ENCODE measurements at regions not wholly inside any gene's neighbourhood (a gene's known extent, or its start where the extent isn't known, plus 50 kb on each side); places are given as distances from the start of the nearest gene placed in this dataset.
"Not testable (repeated sequence)": the region's sequence is repeated elsewhere in the genome, so short reads cannot be mapped to it uniquely, and the experiment has no call there.

DNA sequence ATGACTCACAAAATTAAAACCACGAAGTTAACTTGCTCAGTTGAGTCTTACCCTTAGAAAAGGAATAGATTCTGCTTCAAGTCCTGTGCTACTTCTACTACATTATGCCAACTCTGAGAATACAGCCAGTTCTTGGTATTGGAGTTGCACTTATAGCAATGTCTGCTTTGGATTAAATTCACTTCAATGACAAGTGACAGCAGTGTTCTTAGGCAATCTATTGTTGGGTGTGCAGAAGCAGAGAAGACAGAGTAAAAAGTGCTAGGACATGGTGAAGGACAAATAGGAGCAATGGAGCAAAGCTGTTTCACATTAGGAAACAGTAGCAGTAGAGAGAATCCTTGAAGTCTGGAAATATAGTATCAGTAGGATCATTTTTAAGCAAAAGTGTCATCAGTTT lies 713.1 kb downstream of the SI start:
- DNase-seq = no peak

DNA sequence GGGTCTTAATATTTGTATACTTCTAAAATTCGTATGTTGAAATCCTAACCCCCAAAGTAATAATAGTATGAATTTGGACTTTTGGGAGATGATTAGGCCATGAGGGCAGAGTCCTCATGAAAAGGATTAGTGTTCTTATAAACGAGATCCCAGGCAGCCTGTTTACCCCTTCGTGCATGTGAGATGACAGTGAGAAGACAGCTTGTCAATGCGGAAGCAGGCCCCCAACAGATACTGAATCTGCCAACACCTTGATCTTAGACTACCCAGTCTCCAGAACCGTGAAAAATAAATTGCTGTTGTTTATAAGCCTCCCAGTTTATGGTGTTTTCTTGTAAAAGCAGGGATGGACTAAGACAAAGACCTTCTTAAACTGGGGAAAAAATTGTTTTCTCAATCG lies 714.2 kb downstream of the SI start:
- no peak for DNase-seq

DNA sequence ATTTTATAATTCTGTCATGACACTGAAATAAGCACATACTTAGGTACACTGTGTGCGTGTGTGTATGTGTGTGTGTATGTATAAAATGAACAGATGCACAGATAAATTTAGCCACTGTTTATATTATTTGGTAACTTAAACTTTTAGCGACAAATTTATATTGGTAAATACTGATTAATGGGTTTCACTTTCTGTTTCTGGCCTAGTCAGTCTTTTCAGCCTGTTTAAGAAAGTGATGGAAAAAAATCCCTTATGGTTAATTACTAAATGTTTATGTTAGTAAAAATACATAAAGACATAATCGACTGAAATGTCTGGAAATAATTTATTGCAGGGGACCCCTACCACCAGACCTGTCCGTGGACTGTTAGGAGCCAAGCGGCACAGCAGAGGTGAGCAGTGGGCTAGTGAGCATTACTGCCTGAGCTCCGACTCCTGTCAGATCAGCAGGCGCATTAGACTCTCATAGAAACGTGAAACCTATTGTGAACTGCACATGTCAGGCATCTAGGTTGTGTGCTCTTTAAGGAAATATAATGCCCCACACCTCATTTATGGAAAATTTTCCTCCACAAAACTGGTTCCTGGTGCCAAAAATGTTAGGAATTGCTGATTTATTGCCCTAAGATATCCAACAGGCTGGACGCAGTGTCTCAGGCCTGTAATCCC lies 717.4 kb downstream of the SI start:
- no peak for DNase-seq

- DNase-seq = no peak
Measured at GRCh38 chr3:164360078-164360578, 718.2 kb downstream of the SI start.

DNA sequence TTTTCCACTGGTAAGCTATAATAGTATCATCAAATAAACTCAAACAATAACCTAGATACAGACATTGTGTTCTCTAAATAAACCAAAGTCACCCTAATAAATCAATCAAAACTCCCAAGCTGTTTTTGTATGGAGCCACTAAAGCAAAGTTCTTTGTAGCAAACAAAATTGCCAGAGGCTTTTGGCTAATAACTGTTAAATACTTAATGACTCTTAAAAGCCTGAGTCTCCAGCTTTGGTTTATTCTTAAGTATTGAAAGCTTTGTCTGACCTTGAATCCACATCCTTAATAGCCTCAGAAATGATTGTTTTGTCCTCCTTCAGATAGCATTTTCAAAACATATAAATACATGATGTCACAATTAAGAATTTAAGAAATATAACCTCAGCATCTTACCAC lies 725.3 kb downstream of the SI start:
- no peak for DNase-seq

- no peak for DNase-seq
Measured at GRCh38 chr3:164351131-164351530, 727.2 kb downstream of the SI start.

DNA sequence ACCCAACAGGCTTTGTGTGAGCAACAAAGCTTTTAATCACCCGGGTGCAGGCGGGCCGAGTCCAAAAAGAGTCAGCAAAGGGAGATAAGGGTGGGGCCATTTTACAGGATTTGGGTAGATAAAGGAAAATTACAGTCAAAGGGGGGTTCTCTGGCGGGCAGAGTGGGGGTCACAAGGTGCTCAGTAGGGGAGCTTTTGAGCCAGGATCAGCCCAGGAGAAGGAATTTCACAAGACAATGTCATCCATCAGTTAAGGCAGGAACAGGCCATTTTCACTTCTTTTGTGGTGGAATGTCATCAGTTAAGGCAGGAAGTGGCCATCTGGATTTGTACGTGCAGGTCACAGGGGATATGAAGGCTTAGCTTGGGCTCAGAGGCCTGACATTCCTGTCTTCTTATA lies 736.1 kb downstream of the SI start:
- not testable (repeated sequence) for DNase-seq

GRCh38 chr3:164341086-164341485 lies 737.2 kb downstream of the SI start:
- DNase-seq = no peak

DNA sequence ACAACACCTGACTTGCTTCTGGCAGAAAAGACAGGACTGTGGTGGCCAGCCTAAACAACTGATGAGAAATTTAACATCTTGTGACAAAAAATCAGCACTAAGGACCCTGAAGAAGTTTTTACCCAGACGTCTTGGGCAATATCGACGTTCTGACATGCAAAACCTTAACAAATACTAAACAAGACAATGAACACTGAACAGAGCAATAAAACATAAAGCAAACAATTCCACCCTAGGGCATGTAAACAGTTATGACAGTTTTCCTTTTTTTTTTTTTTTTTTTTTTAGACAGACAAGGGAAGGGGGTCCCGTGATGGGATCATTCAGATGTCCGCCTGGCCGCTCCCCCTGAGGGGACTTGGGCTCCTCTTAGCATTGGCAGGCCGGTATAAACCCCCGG lies 738.0 kb downstream of the SI start:
- DNase-seq = no peak

DNA sequence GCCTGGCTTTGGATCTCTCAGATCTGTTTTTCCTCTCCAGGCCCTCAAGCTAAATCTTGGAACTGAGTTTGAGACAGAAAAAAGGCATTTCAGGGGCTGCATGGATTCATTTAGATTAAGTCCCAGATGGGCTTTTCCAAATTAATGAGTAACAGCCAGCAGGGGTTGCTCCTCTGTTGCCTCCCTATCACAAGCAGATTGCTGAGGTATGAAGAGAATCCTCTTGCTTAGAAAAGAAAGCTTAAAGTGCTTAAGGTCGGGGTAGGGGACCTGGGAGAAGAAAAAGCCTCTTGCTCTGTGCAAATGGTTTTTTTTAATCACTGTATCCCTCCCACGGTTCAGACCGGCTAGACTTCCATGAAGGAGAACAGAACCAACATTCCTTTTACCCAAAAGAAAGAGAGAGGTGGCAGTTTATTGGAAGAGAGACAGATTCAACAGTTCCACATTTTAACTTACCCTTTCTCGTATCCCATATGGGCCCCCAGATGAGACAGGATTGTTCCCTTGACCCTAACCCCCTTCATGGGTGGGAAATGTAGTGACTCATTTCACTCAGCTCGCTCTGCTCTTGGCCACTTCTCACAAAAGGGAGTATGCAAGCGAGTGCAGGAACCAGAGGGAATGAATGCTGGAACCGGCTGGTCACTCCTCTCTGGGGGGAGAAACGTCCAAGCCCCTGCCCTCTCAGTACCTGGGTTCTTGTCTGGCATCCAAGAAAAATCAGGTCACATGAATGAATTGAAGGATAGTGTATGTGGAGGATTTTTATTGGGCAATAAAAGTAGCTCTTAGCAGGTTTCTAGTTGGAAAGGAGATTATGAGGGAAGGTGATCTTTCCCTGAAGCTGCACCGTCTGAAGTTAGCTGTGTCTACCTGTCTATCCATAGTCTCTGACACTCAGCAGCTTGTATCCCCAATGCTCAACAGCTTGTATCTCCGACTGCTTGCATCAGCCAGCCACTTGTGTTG lies 745.2 kb downstream of the SI start:
- no peak for DNase-seq

GRCh38 chr3:164326714-164327113 lies 751.6 kb downstream of the SI start:
- no peak for DNase-seq

DNA sequence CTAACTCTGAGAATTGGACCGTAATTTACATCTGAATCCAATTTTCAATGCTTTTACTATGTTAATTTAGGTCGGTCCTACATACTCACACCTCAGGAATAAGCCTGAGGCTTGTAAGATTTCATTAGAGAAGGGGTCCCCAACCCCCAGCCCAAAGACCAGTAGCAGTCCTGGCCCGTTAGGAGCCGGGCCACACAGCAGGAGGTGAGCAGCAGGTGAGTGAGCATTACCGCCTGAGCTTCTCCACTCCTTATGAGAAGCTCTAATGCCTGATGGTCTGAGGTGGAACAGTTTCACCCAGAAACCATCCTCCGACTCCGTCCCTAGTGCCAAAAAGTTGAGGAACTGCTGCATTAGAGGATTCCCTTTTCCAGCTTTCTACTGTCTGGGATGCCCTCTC lies 757.3 kb downstream of the SI start:
- no peak for DNase-seq

DNA sequence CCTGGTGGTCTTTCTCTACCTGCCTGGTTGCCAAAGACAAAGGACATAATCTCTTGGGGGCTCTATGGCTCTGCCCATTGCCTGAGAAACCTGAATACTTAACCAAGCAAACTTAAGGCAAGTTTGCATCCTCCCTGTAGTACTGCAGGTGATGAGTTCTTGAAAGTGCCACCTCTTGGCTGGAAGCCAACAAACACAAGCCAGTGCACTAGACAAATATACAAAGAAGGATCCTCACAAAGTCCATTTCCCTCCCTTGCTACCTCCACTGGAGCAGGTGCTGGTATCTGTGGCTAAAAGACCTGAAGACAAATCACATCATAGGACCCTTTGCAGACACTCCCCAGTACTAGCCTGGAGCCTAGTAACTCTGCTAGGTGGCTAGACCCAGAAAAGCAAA lies 772.3 kb downstream of the SI start:
- DNase-seq = no peak

DNA sequence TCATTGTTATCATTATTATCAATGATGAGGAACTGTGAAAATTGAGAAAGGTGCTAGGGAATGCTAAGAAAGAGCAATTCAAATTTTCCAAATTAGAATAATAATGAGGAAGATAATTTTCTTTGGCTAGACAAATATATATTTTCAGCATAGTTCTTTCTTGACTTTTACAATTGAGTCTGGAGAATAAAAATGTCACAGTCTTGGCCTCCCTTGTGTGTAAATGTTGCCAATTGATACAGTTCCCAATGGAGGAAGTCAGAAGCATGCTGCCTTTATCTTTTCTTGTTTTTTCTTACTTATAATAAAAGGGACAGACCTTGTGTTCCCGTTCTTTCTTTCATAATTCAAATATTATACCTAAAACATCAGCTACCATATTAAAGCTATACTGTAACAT lies 774.4 kb downstream of the SI start:
- DNase-seq = no peak

GRCh38 chr3:164302622-164303021 lies 775.7 kb downstream of the SI start:
- no peak for DNase-seq

GRCh38 chr3:164291486-164291885 lies 786.8 kb downstream of the SI start:
- not testable (repeated sequence) for DNase-seq

- no peak for DNase-seq
Measured at GRCh38 chr3:164278550-164278949, 799.7 kb downstream of the SI start.

DNA sequence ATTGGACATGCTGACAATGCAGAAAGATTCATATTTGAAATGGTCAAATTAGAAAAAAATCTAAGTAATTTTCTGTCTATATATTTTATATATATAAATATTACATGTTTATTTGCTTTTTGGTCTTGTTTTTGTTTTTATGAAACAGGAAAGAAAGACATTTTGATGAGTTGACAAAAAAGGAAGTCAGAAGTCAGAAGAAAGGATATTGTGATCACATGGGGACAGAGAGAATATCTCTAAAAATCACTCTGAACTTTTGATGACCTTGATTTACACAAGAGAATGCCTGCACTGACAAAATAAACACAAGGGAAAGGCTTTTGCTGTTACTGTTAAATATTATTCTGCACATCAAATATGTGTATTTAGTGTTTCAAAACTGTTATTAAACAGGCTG lies 811.2 kb downstream of the SI start:
- DNase-seq = no peak

DNA sequence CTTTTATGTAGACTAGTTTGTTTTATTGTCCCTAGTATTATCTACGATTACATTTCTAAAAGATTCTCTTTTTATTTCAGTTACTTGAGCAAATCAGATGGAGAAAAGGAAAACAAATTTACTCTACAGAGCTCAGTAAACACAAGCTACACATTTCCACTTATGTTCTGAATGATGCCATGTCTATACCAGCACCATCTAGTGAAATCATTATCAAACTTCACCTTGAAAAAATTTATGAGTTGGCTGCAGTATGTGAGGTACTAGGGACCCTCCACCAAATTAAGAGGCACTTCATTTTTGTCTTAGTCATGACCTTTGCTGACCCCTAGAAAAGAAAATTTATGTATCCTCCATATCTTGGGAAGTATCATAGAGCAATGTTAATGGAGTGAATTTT lies 827.4 kb downstream of the SI start:
- no peak for DNase-seq

GRCh38 chr3:164236851-164237250 lies 841.4 kb downstream of the SI start:
- DNase-seq = no peak

GRCh38 chr3:164235289-164236028 lies 842.8 kb downstream of the SI start:
- DNase-seq = no peak

DNA sequence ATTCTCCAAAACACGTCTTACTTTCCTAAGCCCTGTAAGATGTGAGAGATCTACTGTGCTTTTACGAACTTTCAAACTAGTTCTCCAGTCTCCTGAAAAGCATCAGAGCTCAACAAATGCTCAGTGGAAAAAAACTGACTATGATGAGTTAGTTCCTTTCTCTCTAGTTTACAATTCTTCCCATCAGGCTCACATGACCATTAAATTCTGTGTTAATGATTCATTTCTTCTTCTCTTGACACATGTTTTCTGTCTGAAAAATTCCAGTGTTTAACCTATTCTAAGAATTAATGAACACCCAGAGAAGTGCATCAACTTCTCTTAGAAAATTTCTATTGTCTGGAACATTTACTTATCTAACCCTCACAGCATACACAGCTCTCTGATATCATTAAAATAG lies 844.3 kb downstream of the SI start:
- no peak for DNase-seq

DNA sequence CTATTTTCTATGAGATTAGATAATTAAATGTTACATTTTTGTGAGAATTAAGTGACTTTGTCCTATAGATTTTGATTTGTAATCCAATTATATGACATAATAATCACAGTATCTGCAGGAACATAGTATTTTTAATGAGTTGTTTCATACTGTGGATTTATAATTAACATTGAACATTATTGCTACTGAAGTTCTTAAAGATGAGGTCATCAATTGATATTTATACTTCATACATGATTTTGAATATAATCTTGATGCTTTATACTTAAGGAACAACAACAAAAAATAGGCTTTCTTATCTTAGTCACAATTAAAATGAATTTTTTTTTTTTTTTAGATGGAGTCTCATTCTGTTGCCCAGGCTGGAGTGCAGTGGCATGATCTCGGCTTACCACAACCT lies 846.6 kb downstream of the SI start:
- no peak for DNase-seq
